H7 (cell line): ENCODE measurements at regions not wholly inside any gene's neighbourhood (a gene's known extent, or its start where the extent isn't known, plus 50 kb on each side); places are given as distances from the start of the nearest gene placed in this dataset.
A peak's percentile ranks its signal among the peaks of the same experiment; 100 is the strongest.

ENCODE experiments used
- DNase-seq: peaks from one replicate; pipeline ENCODE4 v3.0.0; 2012
- H3K27me3 ChIP-seq: 2 replicates; pipeline ENCODE4 v1.6.0; 2011; ENCODE audit warnings: mild to moderate bottlenecking, low read length; ENCODE audit not compliant: control insufficient read depth, insufficient read depth
- H3K36me3 ChIP-seq: replicated peaks from 2 replicates; pipeline ENCODE4 v1.5.1; 2011; ENCODE audit warnings: low read length; ENCODE audit not compliant: control insufficient read depth, insufficient read depth
- H3K4me3 ChIP-seq: 2 replicates; pipeline ENCODE4 v1.5.1; 2011; ENCODE audit warnings: low read depth, mild to moderate bottlenecking, control low read depth, low read length, moderate library complexity; ENCODE audit not compliant: insufficient read depth

DNA sequence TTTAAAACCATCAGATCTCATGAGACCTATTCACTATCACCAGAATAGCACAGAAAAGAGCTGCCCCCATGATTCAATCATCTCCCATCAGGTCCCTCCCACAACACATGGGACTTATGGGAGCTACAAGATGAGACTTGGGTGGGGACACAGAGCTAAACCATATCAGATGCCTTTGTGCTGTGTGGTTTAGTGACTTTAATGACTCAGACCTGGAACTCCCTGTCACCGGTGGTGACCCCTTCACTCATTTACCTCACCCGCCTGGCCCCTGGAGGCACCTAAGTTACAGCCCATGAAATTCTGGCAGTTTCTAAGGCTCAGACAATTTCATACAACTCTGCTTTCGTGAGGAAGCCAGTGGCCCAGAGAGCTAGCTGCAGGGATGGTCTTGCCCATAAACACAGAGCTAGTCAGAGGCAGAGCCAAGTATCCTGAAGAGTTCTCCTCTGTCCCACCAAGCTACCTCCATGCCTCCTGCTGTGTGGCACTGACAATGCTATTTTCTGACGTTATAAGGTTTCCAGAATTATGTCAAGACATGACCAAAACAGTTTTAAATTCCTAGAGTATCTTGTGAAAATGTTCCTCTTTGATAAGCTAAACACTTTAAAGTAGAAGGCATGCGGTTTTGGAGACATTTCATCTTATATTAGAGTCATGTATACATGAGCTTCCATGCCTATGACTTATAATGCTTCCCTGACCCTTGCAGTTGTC, 231.1 kb upstream of the IL12A start:
- Histone ChIP-seq H3K27me3 (no peaks in the 10 kb centered on the region; the same call in 1 of the 2 replicates), H3K36me3 (no peaks in the 10 kb centered on the region), H3K4me3 (no peak overlapping the region)
- DNase-seq = no peak

- DNase-seq = no peak
- Histone ChIP-seq H3K36me3 (no peaks in the 10 kb centered on the region), H3K4me3 (no peak overlapping the region)
These were observed 228.6 kb upstream of the IL12A start for GRCh38 chr3:159760046-159760445.

GRCh38 chr3:159761369-159761768, 227.3 kb upstream of the IL12A start:
- DNase-seq = no peak
- Histone ChIP-seq H3K27me3 (peaks cover 2% of the 10 kb centered on the region; the same call in 1 of the 2 replicates), H3K4me3 (no peak overlapping the region), H3K36me3 (no peaks in the 10 kb centered on the region)

More at GRCh38 chr3:159760046-159760445, 228.6 kb upstream of the IL12A start:
- H3K27me3 ChIP-seq = no peaks in the 10 kb centered on the region; the same call in 1 of the 2 replicates

- no peaks in the 10 kb centered on the region for H3K36me3 ChIP-seq
- peak overlapping the region; percentile 87; the same call in 1 of the 2 replicates for H3K4me3 ChIP-seq
- peaks cover 2% of the 10 kb centered on the region; the same call in 1 of the 2 replicates for H3K27me3 ChIP-seq
- no peak for DNase-seq
These were observed 226.6 kb upstream of the IL12A start for GRCh38 chr3:159761848-159762635.

GRCh38 chr3:159763011-159763601, 225.5 kb upstream of the IL12A start:
- peak; percentile 71 for DNase-seq
- H3K4me3 ChIP-seq = peak overlapping the region; percentile 87
- H3K36me3 ChIP-seq = no peaks in the 10 kb centered on the region
- peaks cover 2% of the 10 kb centered on the region; the same call in 1 of the 2 replicates for H3K27me3 ChIP-seq

DNA sequence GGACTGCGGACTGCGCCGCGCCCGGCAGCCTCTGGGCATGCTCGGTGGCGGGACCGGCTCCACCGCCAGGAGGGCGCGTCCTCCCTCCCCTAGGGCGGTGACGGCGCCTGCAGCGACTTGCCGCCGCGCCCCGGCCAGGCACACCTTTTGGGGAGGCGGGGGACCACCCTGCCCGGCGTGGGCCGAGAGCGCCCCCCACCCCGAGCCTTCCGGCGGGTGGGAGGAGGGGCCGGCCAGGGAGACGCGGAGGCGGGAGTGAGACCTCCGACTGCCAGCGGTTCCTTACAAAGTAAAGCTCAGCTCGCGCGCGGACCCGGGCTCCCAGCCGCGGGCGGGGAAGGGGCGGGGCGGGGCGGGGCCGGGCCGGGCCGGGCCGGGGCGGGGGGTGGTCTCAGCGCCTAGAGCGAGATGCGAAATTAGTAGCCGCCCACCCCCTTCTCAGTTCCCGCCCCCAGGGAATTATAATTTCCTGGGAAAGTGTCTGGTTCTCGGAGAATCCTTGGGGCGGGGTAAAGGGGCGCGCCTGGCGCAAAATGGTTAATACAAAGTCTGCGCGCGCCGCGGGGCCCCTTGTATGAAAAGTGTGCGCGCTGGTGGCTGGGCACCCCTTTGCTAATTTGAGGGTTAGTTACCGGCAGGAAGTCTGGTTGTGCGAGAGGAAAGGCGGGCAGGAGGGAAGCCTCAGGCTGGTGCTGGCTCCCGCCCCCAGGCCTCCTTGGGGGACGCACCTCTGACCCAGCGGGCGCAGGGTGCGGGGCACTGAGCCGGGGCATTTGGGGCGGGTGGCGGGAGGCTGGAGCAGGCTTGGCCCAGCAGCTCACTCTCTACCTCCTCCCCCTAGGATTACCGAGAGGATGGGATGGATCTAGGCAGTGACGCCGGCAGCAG, 224.8 kb upstream of the IL12A start:
- Histone ChIP-seq H3K4me3 (peak overlapping the region; percentile 87), H3K36me3 (no peaks in the 10 kb centered on the region), H3K27me3 (peaks cover 2% of the 10 kb centered on the region; the same call in 1 of the 2 replicates)
- peak; percentile 94 for DNase-seq

GRCh38 chr3:159764490-159765029, 224.1 kb upstream of the IL12A start:
- Histone ChIP-seq H3K36me3 (no peaks in the 10 kb centered on the region), H3K27me3 (peaks cover 2% of the 10 kb centered on the region; the same call in 1 of the 2 replicates), H3K4me3 (peak overlapping the region; percentile 71)
- peak; percentile 67 for DNase-seq

- peak overlapping the region; percentile 71 for H3K4me3 ChIP-seq
- H3K27me3 ChIP-seq = peaks cover 2% of the 10 kb centered on the region; the same call in 1 of the 2 replicates
- DNase-seq = peak; percentile 72
These were observed 223.4 kb upstream of the IL12A start for GRCh38 chr3:159765030-159765859.

DNA sequence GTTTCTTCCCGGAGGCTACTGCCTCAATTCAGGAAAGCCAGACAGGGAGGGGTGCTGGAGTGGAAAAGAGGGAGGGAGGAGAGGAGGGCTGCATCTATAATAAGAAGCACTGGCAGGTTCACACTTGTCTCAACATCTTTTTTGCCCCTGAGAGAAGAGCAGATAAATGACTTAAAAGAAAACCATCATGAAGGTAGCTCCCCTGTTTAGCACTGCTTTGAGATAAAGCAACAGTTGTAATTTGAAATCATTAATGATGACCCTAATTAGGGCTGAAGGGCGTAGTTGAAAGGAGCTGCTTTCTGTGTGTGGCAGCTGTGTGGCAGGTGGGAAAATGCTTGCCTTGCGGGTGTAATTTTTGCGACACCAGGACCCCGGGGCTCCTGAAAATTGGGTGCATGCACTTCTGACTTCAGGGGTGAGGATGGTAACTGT, 222.8 kb upstream of the IL12A start:
- Histone ChIP-seq H3K36me3 (no peaks in the 10 kb centered on the region), H3K27me3 (peaks cover 2% of the 10 kb centered on the region; the same call in 1 of the 2 replicates)
- DNase-seq = no peak

More at GRCh38 chr3:159765030-159765859, 223.4 kb upstream of the IL12A start:
- no peaks in the 10 kb centered on the region for H3K36me3 ChIP-seq

DNA sequence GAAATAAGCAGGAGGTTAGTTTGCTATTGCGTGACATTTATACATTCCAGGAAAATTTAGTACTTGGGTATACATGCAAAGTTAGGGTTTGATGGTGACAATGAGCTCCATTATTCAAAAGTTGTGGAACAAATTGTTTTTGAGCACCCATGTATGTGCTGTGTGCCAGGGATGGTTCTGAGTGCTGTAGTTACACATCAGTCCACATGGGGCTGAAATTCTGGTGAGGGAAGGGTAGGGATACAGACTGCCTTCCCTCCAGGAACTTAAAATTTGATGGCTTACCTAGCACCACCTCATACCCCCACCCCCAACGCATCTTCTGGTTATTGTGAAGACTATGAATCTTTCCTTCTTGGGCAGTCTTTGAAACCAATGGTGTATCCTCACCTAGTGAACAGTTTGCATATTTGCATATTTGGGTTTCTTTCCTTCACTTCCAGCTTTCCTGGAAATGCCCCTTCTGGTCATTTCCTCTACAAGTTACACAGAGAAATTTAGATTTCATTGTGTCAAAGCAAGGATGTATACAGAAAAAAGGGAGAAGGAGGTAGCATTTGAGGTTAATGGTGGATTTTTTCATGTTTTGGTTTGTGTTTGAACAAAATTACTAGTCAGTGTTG, 222.0 kb upstream of the IL12A start:
- H3K36me3 ChIP-seq = no peaks in the 10 kb centered on the region
- DNase-seq = peak; percentile 61
- no peak overlapping the region for H3K4me3 ChIP-seq
- peaks cover 2% of the 10 kb centered on the region; the same call in 1 of the 2 replicates for H3K27me3 ChIP-seq

More for the DNA sequence above, 222.8 kb upstream of the IL12A start:
- H3K4me3 ChIP-seq = peak overlapping the region; percentile 71

DNA sequence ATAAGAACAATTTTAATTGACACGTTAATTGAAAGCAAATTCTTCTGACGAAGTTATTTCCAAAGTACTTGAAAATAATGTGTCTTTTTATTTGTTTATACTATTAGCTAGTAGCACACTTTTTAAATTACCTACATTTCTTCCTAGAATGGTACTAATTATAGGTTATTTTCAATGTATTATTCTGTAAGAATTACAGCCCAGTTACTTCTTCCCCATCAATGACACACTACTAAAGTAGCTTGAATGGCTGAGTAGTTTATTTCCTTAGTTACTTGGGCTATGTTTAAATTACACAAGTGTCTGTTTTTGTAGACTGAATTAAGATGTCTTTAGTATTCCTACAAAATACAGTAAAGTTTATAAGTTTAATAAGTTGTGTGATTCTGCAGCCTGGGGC, 217.6 kb upstream of the IL12A start:
- H3K27me3 ChIP-seq = peaks cover 2% of the 10 kb centered on the region; the same call in 1 of the 2 replicates
- H3K36me3 ChIP-seq = no peaks in the 10 kb centered on the region
- no peak for DNase-seq
- no peak overlapping the region for H3K4me3 ChIP-seq

GRCh38 chr3:159771865-159772611, 216.6 kb upstream of the IL12A start:
- no peaks in the 10 kb centered on the region for H3K36me3 ChIP-seq
- DNase-seq = no peak
- no peak overlapping the region for H3K4me3 ChIP-seq
- no peaks in the 10 kb centered on the region for H3K27me3 ChIP-seq
